Smooth muscle cell (in vitro differentiated cells): ENCODE measurements at regions not wholly inside any gene's neighbourhood (a gene's known extent, or its start where the extent isn't known, plus 50 kb on each side); places are given as distances from the start of the nearest gene placed in this dataset.

ENCODE experiments used
- DNase-seq: peaks from one replicate; lab custom pipeline; 2025; ENCODE audit not compliant: unreplicated experiment; lab: John Stamatoyannopoulos, UW
- H2AFZ ChIP-seq: fragments of 200-600 bp; sonication (generic); 2 replicates; pipeline ENCODE4 v1.6.0; 2016; ENCODE audit warnings: antibody characterized with exemption, low read depth, mild to moderate bottlenecking
- H3F3A ChIP-seq: fragments of 200-600 bp; sonication (generic); 2 replicates; pipeline ENCODE4 v1.6.0; 2017; ENCODE audit warnings: antibody characterized with exemption, low read depth
- H3K27ac ChIP-seq: fragments of 200-600 bp; sonication (generic); 2 replicates; pipeline ENCODE4 v1.5.1; 2016; ENCODE audit warnings: low read depth, mild to moderate bottlenecking
- H3K27me3 ChIP-seq: fragments of 200-600 bp; sonication (generic); 2 replicates; pipeline ENCODE4 v1.6.1; 2016; ENCODE audit warnings: low read depth, mild to moderate bottlenecking
- H3K36me3 ChIP-seq: fragments of 200-600 bp; sonication (generic); 2 replicates; pipeline ENCODE4 v1.5.1; 2016; ENCODE audit warnings: low read depth
- H3K4me1 ChIP-seq: fragments of 200-600 bp; sonication (generic); 2 replicates; pipeline ENCODE4 v1.5.1; 2016; ENCODE audit warnings: low read depth
- H3K4me2 ChIP-seq: fragments of 200-600 bp; sonication (generic); 2 replicates; pipeline ENCODE4 v1.6.0; 2016; ENCODE audit warnings: mild to moderate bottlenecking
- H3K4me3 ChIP-seq: fragments of 200-600 bp; sonication (generic); 2 replicates; pipeline ENCODE4 v1.5.1; 2016; ENCODE audit warnings: mild to moderate bottlenecking
- H3K79me2 ChIP-seq: fragments of 200-600 bp; sonication (generic); 2 replicates; pipeline ENCODE4 v1.6.0; 2016; ENCODE audit warnings: low read depth, mild to moderate bottlenecking
- H3K9ac ChIP-seq: fragments of 200-600 bp; sonication (generic); 2 replicates; pipeline ENCODE4 v1.6.0; 2016; ENCODE audit warnings: low read depth
- H3K9me3 ChIP-seq: fragments of 200-600 bp; sonication (generic); replicated peaks from 2 replicates; pipeline ENCODE4 v1.5.1; 2016; ENCODE audit warnings: low read depth
- H4K20me1 ChIP-seq: fragments of 200-600 bp; sonication (generic); 2 replicates; pipeline ENCODE4 v1.6.0; 2016; ENCODE audit warnings: low read depth
- WGBS: methylation state at CpG from one replicate; pipeline ENCODE4 v1.1.7; 2016; ENCODE audit warnings: low lambda C conversion rate; 5-methylcytosine and 5-hydroxymethylcytosine counted together
- TF ChIP-seq, protein P1 (sequence below): fragments of 200-600 bp; sonication (generic); IDR thresholded peaks from 2 replicates; pipeline ENCODE4 v1.5.1; 2017; ENCODE audit warnings: borderline replicate concordance, mild to moderate bottlenecking, antibody characterized with exemption; ENCODE audit not compliant: insufficient read depth, poor library complexity, severe bottlenecking

DNA sequence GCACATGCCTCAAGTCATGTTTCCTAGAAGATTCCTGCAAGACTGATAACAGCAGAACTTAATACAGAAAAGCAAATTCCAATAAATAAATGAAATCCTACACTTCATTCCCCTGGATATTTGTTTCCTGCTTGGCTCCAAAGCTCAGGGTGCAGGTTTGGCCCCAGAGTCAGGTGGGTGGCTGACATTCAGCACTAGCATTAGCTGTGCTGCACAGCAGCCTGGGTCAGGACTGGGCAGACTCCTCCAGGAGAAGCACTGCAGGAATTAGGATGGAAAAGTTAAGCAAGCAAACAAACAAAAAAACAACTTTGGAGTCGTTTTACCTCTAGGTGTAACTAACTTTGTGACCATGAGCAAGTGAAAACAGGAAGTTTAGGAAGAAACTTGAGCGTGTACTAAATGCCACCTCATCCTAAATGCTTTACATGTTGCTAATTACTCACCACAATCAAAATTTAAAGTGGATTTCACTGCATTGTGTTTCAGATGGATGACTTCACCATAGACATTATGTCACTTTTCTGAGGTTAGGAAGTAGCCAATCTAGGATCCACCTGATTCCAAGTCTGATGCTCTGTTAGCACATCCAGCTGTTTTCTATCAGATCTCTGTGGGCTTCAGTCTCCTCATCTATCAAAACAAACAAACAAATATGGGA is 239.4 kb downstream of the C7orf25 start:
- Histone ChIP-seq H2AFZ (no peak overlapping the region), H3K9ac (no peak overlapping the region), H3K27me3 (no peaks in the 10 kb centered on the region), H4K20me1 (no peaks in the 10 kb centered on the region), H3F3A (no peaks in the 10 kb centered on the region), H3K4me3 (no peak overlapping the region), H3K79me2 (no peaks in the 10 kb centered on the region), H3K4me2 (no peak overlapping the region), H3K9me3 (peaks cover 4% of the 10 kb centered on the region), H3K36me3 (no peaks in the 10 kb centered on the region), H3K27ac (no peak overlapping the region), H3K4me1 (peaks cover 17% of the 10 kb centered on the region)
- no peak for DNase-seq
- TF ChIP-seq, protein P1, sequence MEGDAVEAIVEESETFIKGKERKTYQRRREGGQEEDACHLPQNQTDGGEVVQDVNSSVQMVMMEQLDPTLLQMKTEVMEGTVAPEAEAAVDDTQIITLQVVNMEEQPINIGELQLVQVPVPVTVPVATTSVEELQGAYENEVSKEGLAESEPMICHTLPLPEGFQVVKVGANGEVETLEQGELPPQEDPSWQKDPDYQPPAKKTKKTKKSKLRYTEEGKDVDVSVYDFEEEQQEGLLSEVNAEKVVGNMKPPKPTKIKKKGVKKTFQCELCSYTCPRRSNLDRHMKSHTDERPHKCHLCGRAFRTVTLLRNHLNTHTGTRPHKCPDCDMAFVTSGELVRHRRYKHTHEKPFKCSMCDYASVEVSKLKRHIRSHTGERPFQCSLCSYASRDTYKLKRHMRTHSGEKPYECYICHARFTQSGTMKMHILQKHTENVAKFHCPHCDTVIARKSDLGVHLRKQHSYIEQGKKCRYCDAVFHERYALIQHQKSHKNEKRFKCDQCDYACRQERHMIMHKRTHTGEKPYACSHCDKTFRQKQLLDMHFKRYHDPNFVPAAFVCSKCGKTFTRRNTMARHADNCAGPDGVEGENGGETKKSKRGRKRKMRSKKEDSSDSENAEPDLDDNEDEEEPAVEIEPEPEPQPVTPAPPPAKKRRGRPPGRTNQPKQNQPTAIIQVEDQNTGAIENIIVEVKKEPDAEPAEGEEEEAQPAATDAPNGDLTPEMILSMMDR: no peak
- WGBS: 76% methylated on average over 2 of the region's 2 CpGs

DNA sequence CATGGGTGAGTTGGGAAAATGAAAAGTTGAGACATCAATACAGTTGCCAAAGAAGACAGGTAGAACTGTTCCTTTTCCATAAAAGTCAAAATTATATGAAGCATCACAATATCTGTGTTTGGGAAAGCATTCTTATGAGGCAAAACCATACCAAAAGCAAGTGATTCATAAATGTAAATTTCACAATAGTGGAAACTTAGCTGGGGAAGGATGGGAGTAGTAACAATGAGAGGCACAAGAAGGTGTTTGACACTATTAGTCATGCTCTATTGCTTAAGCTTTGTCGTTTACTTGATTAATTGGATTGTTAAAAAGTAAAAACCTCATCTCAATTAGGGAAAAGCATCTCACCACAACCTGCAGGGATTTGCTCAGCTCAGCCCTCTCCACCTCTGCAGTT is 240.2 kb downstream of the C7orf25 start:
- TF ChIP-seq, protein P1: no peak
- no peaks in the 10 kb centered on the region for H3K36me3 ChIP-seq
- 61% methylated on average over 1 of the region's 1 CpG for WGBS

DNA sequence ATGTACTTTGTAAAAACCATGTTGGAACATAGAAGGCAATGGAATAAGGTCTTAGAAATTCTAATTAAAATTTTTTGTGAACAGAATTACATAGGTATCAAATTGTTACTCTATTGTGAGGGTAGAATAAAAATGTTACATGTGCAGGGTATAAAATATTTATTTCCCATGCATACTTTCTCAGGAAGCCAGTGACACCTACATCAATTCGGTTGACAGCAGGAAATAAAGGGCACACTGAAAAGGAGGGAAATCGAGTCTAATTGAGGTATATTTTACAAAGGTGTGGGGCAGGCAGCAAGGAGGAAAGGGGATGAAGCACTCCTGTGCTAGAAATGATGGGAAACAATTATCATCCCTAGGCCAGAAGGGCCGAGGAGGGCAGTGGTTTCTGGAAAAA is 244.9 kb downstream of the C7orf25 start:
- H3K4me3 ChIP-seq: no peak overlapping the region
- TF ChIP-seq, protein P1: no peak
- no peaks in the 10 kb centered on the region for H3K27me3 ChIP-seq
- peaks cover 7% of the 10 kb centered on the region for H3K4me1 ChIP-seq
- H3K4me2 ChIP-seq: no peak overlapping the region
- no peak overlapping the region for H3K27ac ChIP-seq
- WGBS: 58% methylated on average over 3 of the region's 3 CpGs
- H4K20me1 ChIP-seq: no peaks in the 10 kb centered on the region
- H3K9ac ChIP-seq: no peak overlapping the region
- peaks cover 17% of the 10 kb centered on the region for H3K9me3 ChIP-seq
- H3F3A ChIP-seq: no peaks in the 10 kb centered on the region
- no peaks in the 10 kb centered on the region for H3K36me3 ChIP-seq
- H3K79me2 ChIP-seq: no peaks in the 10 kb centered on the region
- no peak overlapping the region for H2AFZ ChIP-seq
- DNase-seq: no peak

More for the DNA sequence above, 240.2 kb downstream of the C7orf25 start:
- Histone ChIP-seq H3K4me2 (no peak overlapping the region), H3K4me3 (no peak overlapping the region), H3K27me3 (no peaks in the 10 kb centered on the region), H3K9ac (no peak overlapping the region), H4K20me1 (no peaks in the 10 kb centered on the region), H3K79me2 (no peaks in the 10 kb centered on the region), H3K9me3 (peaks cover 12% of the 10 kb centered on the region), H3K4me1 (peaks cover 17% of the 10 kb centered on the region), H3K27ac (no peak overlapping the region), H3F3A (no peaks in the 10 kb centered on the region), H2AFZ (no peak overlapping the region)
- DNase-seq: no peak

GRCh38 chr7:42662862-42663261 is 249.0 kb downstream of the C7orf25 start:
- Histone ChIP-seq H3K79me2 (no peaks in the 10 kb centered on the region), H4K20me1 (no peaks in the 10 kb centered on the region), H3K4me2 (no peak overlapping the region), H2AFZ (peak overlapping the region; percentile 15), H3F3A (no peaks in the 10 kb centered on the region), H3K27me3 (no peaks in the 10 kb centered on the region), H3K27ac (no peak overlapping the region), H3K9me3 (peaks cover 17% of the 10 kb centered on the region), H3K9ac (no peak overlapping the region), H3K36me3 (no peaks in the 10 kb centered on the region), H3K4me3 (no peak overlapping the region), H3K4me1 (no peaks in the 10 kb centered on the region)
- no peak for DNase-seq
- TF ChIP-seq, protein P1: no peak
- 27% methylated on average over 1 of the region's 1 CpG for WGBS
